ENCODE measurements at regions not wholly inside any gene's neighbourhood (a gene's known extent, or its start where the extent isn't known, plus 50 kb on each side); places are given as distances from the start of the nearest gene placed in this dataset.

GRCh38 chr13:62038214-62038613, 622.6 kb upstream of the PCDH20 start:
- no peak for TF ChIP-seq CTCF (conservative IDR thresholded peaks at IDR 0.05; ENCODE audit: low read length)
- TF ChIP-seq EZH2phosphoT487 (IDR thresholded peaks at IDR 0.05; ENCODE audit: borderline replicate concordance) = no peak

All from Loucy (cell line).